KMS-11 (cell line): ENCODE measurements at regions not wholly inside any gene's neighbourhood (a gene's known extent, or its start where the extent isn't known, plus 50 kb on each side); places are given as distances from the start of the nearest gene placed in this dataset.

Experiments used
- H2AFZ ChIP-seq: fragments of 200-600 bp; sonication (generic); 2 replicates; pipeline ENCODE4 v1.6.1; 2016; ENCODE audit warnings: antibody characterized with exemption, mixed run types, low read depth
- H3K27ac ChIP-seq: fragments of 200-600 bp; sonication (generic); 2 replicates; pipeline ENCODE4 v1.6.1; 2016; ENCODE audit warnings: mild to moderate bottlenecking, mixed run types
- H3K27me3 ChIP-seq: fragments of 200-600 bp; sonication (generic); 2 replicates; pipeline ENCODE4 v1.6.1; 2017; ENCODE audit warnings: mild to moderate bottlenecking, low read depth, mixed run types, moderate library complexity; ENCODE audit not compliant: insufficient read depth
- H3K36me3 ChIP-seq: fragments of 200-600 bp; sonication (generic); 2 replicates; pipeline ENCODE4 v1.6.1; 2017; ENCODE audit warnings: mild to moderate bottlenecking, mixed run types; ENCODE audit not compliant: insufficient read depth
- H3K4me1 ChIP-seq: fragments of 200-600 bp; sonication (generic); 2 replicates; pipeline ENCODE4 v1.6.1; 2016; ENCODE audit warnings: mild to moderate bottlenecking, low read depth, mixed run types; ENCODE audit not compliant: poor library complexity, severe bottlenecking
- H3K4me2 ChIP-seq: fragments of 200-600 bp; sonication (generic); 2 replicates; pipeline ENCODE4 v1.7.0; 2016; ENCODE audit warnings: mild to moderate bottlenecking, mixed run types
- H3K4me3 ChIP-seq: fragments of 200-600 bp; sonication (generic); IDR thresholded peaks from 2 replicates; pipeline ENCODE4 v1.6.1; 2017; ENCODE audit warnings: low read depth, low read length, mixed read lengths; ENCODE audit not compliant: insufficient read depth
- H3K79me2 ChIP-seq: fragments of 200-600 bp; sonication (generic); 2 replicates; pipeline ENCODE4 v1.6.1; 2016; ENCODE audit warnings: low read depth, mixed run types; ENCODE audit not compliant: insufficient read depth
- H3K9ac ChIP-seq: fragments of 200-600 bp; sonication (generic); 2 replicates; pipeline ENCODE4 v1.6.1; 2016; ENCODE audit warnings: mild to moderate bottlenecking, mixed run types
- H4K20me1 ChIP-seq: fragments of 200-600 bp; sonication (generic); 2 replicates; pipeline ENCODE4 v1.6.1; 2016; ENCODE audit warnings: mild to moderate bottlenecking, mixed run types; ENCODE audit not compliant: insufficient read depth
- CTCF ChIP-seq: fragments of 200-600 bp; sonication (generic); conservative IDR thresholded peaks from 2 replicates; pipeline ENCODE4 v1.6.1; 2017; ENCODE audit warnings: low read depth, mild to moderate bottlenecking, antibody characterized with exemption, low read length, moderate library complexity, mixed read lengths

GRCh38 chr12:63362791-63363190, 211.8 kb upstream of the AVPR1A start:
- Histone ChIP-seq H3K9ac (no peak overlapping the region), H3K4me3 (no peak overlapping the region), H4K20me1 (no peaks in the 10 kb centered on the region), H3K27ac (no peak overlapping the region), H3K4me2 (no peak overlapping the region), H2AFZ (no peak overlapping the region), H3K79me2 (no peaks in the 10 kb centered on the region), H3K4me1 (no peaks in the 10 kb centered on the region), H3K36me3 (no peaks in the 10 kb centered on the region), H3K27me3 (no peaks in the 10 kb centered on the region)
- TF ChIP-seq CTCF = no peak

- H2AFZ ChIP-seq = no peak overlapping the region
- H3K79me2 ChIP-seq = no peaks in the 10 kb centered on the region
- no peaks in the 10 kb centered on the region for H3K27me3 ChIP-seq
- no peak overlapping the region for H3K9ac ChIP-seq
- H3K4me2 ChIP-seq = no peak overlapping the region
- H4K20me1 ChIP-seq = no peaks in the 10 kb centered on the region
- H3K36me3 ChIP-seq = no peaks in the 10 kb centered on the region
- no peak for TF ChIP-seq CTCF
- no peaks in the 10 kb centered on the region for H3K4me1 ChIP-seq
- no peak overlapping the region for H3K27ac ChIP-seq
- H3K4me3 ChIP-seq = no peak overlapping the region
Observed at GRCh38 chr12:63362166-63362565, 211.2 kb upstream of the AVPR1A start.

- H3K79me2 ChIP-seq = no peaks in the 10 kb centered on the region
- no peak for TF ChIP-seq CTCF
- H3K4me1 ChIP-seq = no peaks in the 10 kb centered on the region
- no peak overlapping the region for H3K27ac ChIP-seq
- no peak overlapping the region for H3K4me2 ChIP-seq
- no peak overlapping the region for H3K9ac ChIP-seq
- H3K27me3 ChIP-seq = no peaks in the 10 kb centered on the region
- H2AFZ ChIP-seq = no peak overlapping the region
- H3K4me3 ChIP-seq = no peak overlapping the region
- no peaks in the 10 kb centered on the region for H4K20me1 ChIP-seq
- H3K36me3 ChIP-seq = no peaks in the 10 kb centered on the region
Observed at GRCh38 chr12:63354969-63355368, 204.0 kb upstream of the AVPR1A start.

- Histone ChIP-seq H3K27me3 (no peaks in the 10 kb centered on the region), H3K4me3 (no peak overlapping the region), H4K20me1 (no peaks in the 10 kb centered on the region), H3K9ac (no peak overlapping the region), H3K4me1 (peaks cover 5% of the 10 kb centered on the region), H3K4me2 (no peak overlapping the region), H2AFZ (no peak overlapping the region), H3K36me3 (no peaks in the 10 kb centered on the region), H3K27ac (no peak overlapping the region), H3K79me2 (no peaks in the 10 kb centered on the region)
- TF ChIP-seq CTCF = no peak
Observed at GRCh38 chr12:63353559-63353958, 202.6 kb upstream of the AVPR1A start.

GRCh38 chr12:63351370-63351769, 200.4 kb upstream of the AVPR1A start:
- no peak overlapping the region for H3K27ac ChIP-seq
- no peak overlapping the region for H2AFZ ChIP-seq
- H3K36me3 ChIP-seq = no peaks in the 10 kb centered on the region
- H3K4me3 ChIP-seq = no peak overlapping the region
- no peaks in the 10 kb centered on the region for H4K20me1 ChIP-seq
- no peak overlapping the region for H3K9ac ChIP-seq
- no peaks in the 10 kb centered on the region for H3K79me2 ChIP-seq
- H3K27me3 ChIP-seq = no peaks in the 10 kb centered on the region
- H3K4me1 ChIP-seq = peaks cover 9% of the 10 kb centered on the region
- TF ChIP-seq CTCF = no peak
- no peak overlapping the region for H3K4me2 ChIP-seq
